BLaER1 (cell line): ENCODE measurements at regions not wholly inside any gene's neighbourhood (a gene's known extent, or its start where the extent isn't known, plus 50 kb on each side); places are given as distances from the start of the nearest gene placed in this dataset.

ENCODE experiments used
- H3K27ac ChIP-seq: shearing (Covaris generic); formaldehyde crosslinking; 2 replicates; pipeline ENCODE4 v1.8.1; 2022
- H3K27me3 ChIP-seq: shearing (Covaris generic); formaldehyde crosslinking; 2 replicates; pipeline ENCODE4 v1.8.1; 2022
- H3K36me3 ChIP-seq: shearing (Covaris generic); formaldehyde crosslinking; 2 replicates; pipeline ENCODE4 v1.8.1; 2022
- H3K4me1 ChIP-seq: shearing (Covaris generic); formaldehyde crosslinking; 2 replicates; pipeline ENCODE4 v1.8.1; 2022
- H3K4me2 ChIP-seq: shearing (Covaris generic); formaldehyde crosslinking; 2 replicates; pipeline ENCODE4 v1.8.1; 2022
- H3K4me3 ChIP-seq: shearing (Covaris generic); formaldehyde crosslinking; 2 replicates; pipeline ENCODE4 v1.8.1; 2022
- H3K9ac ChIP-seq: shearing (Covaris generic); formaldehyde crosslinking; 2 replicates; pipeline ENCODE4 v1.8.1; 2022
- H3K9me3 ChIP-seq: shearing (Covaris generic); formaldehyde crosslinking; 2 replicates; pipeline ENCODE4 v1.8.1; 2022
- H4K20me1 ChIP-seq: shearing (Covaris generic); formaldehyde crosslinking; 2 replicates; pipeline ENCODE4 v1.8.1; 2022
- Cebpa-rat ChIP-seq: shearing (Covaris generic); IDR thresholded peaks from 2 replicates; pipeline ENCODE4 v1.8.1; 2022

GRCh38 chr4:175470131-175470530 is 341.9 kb downstream of the GPM6A start:
- Histone ChIP-seq H3K4me1 (no peaks in the 10 kb centered on the region), H3K27me3 (no peaks in the 10 kb centered on the region), H3K9ac (no peak overlapping the region), H4K20me1 (no peaks in the 10 kb centered on the region), H3K9me3 (peaks cover 10% of the 10 kb centered on the region; the same call in 1 of the 2 replicates), H3K27ac (no peak overlapping the region), H3K4me2 (no peak overlapping the region), H3K36me3 (no peaks in the 10 kb centered on the region), H3K4me3 (no peak overlapping the region)
- TF ChIP-seq Cebpa-rat = no peak

GRCh38 chr4:175480404-175480803 is 331.7 kb downstream of the GPM6A start:
- no peak overlapping the region for H3K4me2 ChIP-seq
- H3K36me3 ChIP-seq = no peaks in the 10 kb centered on the region
- no peaks in the 10 kb centered on the region for H3K4me1 ChIP-seq
- H3K9ac ChIP-seq = no peak overlapping the region
- H4K20me1 ChIP-seq = no peaks in the 10 kb centered on the region
- H3K4me3 ChIP-seq = no peak overlapping the region
- no peaks in the 10 kb centered on the region for H3K9me3 ChIP-seq
- no peak for TF ChIP-seq Cebpa-rat
- no peaks in the 10 kb centered on the region for H3K27me3 ChIP-seq
- H3K27ac ChIP-seq = no peak overlapping the region

DNA sequence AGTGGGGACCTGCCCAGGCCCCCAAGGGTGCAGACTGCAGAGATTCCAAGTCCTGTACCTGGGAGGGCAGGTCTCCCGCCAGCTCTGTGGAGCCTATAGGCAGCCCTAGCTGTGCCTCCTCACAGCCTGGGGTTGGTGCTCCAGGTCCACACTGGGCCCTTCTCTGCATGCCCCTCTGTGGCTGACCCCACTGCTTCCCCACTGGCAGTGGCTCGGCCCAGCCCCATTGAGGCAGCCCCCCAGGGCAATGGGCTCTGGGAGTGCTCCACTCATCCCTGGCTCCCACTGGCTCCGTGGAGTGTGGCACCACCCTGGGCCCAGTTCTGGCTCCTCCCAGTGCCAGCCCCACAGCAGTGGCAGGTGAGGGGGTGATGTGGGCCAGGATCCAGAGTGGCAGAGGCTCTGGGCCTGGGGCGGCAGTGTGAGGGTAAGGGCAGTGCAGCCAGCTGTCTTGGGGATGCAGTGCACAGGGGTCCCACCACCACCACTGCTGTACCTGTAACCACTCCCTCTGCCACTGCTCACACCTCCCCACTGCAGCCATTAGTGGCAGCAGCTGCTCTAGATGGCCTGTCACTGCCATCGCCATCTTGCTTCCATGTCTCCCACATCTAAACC is 312.2 kb downstream of the GPM6A start:
- no peak overlapping the region for H3K9ac ChIP-seq
- H4K20me1 ChIP-seq = no peaks in the 10 kb centered on the region
- H3K27ac ChIP-seq = no peak overlapping the region
- no peaks in the 10 kb centered on the region for H3K36me3 ChIP-seq
- peaks cover 23% of the 10 kb centered on the region for H3K9me3 ChIP-seq
- H3K4me3 ChIP-seq = no peak overlapping the region
- no peak for TF ChIP-seq Cebpa-rat
- H3K4me2 ChIP-seq = no peak overlapping the region
- no peaks in the 10 kb centered on the region for H3K27me3 ChIP-seq
- no peaks in the 10 kb centered on the region for H3K4me1 ChIP-seq

GRCh38 chr4:175504318-175504717 is 307.7 kb downstream of the GPM6A start:
- Histone ChIP-seq H3K36me3 (no peaks in the 10 kb centered on the region), H3K9me3 (peaks cover 9% of the 10 kb centered on the region), H3K4me3 (no peak overlapping the region), H3K9ac (no peak overlapping the region), H4K20me1 (no peaks in the 10 kb centered on the region), H3K27ac (no peak overlapping the region), H3K4me2 (no peak overlapping the region), H3K27me3 (no peaks in the 10 kb centered on the region), H3K4me1 (no peaks in the 10 kb centered on the region)
- TF ChIP-seq Cebpa-rat = no peak

GRCh38 chr4:175509320-175509719 is 302.7 kb downstream of the GPM6A start:
- no peak for TF ChIP-seq Cebpa-rat
- Histone ChIP-seq H3K9ac (no peak overlapping the region), H3K4me1 (no peaks in the 10 kb centered on the region)

DNA sequence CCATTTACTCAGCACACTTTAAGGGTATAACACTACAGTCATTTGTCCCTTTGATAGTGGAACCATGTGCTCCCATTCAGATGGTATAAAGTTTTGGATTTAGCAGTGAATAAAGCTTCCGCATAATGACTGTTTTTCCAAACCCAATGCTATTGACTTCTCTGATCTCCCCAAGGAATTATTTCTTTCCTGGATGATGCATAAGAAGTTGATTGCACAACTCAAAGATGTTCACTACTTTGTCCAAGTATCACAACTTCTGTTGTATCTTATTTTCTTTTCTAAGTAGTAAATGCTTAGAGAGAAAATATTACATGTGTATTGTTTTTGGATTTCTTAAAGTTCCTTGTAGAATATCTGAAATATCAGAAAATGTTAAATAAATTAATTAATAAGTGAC is 300.2 kb downstream of the GPM6A start:
- Histone ChIP-seq H3K4me1 (no peaks in the 10 kb centered on the region), H3K4me2 (no peak overlapping the region), H3K36me3 (no peaks in the 10 kb centered on the region), H3K9me3 (no peaks in the 10 kb centered on the region), H4K20me1 (no peaks in the 10 kb centered on the region), H3K4me3 (no peak overlapping the region), H3K9ac (no peak overlapping the region), H3K27me3 (no peaks in the 10 kb centered on the region), H3K27ac (no peak overlapping the region)
- no peak for TF ChIP-seq Cebpa-rat

More at GRCh38 chr4:175509320-175509719, 302.7 kb downstream of the GPM6A start:
- Histone ChIP-seq H3K36me3 (no peaks in the 10 kb centered on the region), H4K20me1 (no peaks in the 10 kb centered on the region), H3K9me3 (no peaks in the 10 kb centered on the region), H3K27ac (no peak overlapping the region), H3K27me3 (no peaks in the 10 kb centered on the region), H3K4me3 (no peak overlapping the region), H3K4me2 (no peak overlapping the region)

DNA sequence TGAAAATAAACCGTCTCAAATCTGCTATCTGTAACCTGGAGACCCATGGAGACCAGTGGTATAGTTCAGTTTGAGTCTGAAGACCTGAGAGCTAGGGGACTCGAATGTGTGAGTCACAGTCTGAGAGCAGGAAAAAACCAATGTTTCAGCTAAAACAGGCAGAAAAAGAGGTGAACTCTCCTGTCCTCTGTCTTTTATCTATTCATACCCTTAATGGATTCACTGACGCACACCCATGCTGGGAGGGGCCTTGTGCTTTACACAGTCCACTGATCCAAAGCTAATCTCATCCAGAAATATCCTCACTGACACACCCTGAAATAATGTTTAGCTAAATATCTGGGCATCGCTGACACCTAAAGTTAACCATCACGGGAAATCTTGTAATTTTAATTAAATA is 297.9 kb downstream of the GPM6A start:
- no peaks in the 10 kb centered on the region for H3K9me3 ChIP-seq
- H3K9ac ChIP-seq = no peak overlapping the region
- no peaks in the 10 kb centered on the region for H3K4me1 ChIP-seq
- no peak overlapping the region for H3K27ac ChIP-seq
- H4K20me1 ChIP-seq = no peaks in the 10 kb centered on the region
- no peak overlapping the region for H3K4me2 ChIP-seq
- H3K36me3 ChIP-seq = no peaks in the 10 kb centered on the region
- no peaks in the 10 kb centered on the region for H3K27me3 ChIP-seq
- no peak for TF ChIP-seq Cebpa-rat
- no peak overlapping the region for H3K4me3 ChIP-seq

DNA sequence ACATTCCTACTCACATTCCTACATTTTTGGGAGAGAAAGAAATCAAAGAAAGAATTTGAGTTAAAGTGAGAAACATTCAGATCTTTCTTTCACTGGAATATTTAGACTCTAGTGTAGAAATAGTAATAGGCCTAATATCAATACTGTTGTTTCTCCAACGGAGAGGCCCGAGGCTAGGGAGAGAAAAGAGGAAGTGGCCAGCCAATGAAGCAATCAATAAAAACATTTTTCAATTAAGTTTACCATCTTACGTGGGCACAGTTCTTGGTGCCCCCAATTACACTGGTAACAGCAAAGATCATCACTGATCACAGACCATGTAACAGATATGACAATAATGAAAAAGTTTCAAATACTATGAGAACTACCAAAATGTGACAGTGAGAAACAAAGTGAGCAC is 281.4 kb downstream of the GPM6A start:
- Histone ChIP-seq H3K36me3 (no peaks in the 10 kb centered on the region), H3K9me3 (peaks cover 3% of the 10 kb centered on the region; the same call in 1 of the 2 replicates), H3K4me2 (no peak overlapping the region), H3K27me3 (no peaks in the 10 kb centered on the region), H3K4me3 (no peak overlapping the region), H4K20me1 (no peaks in the 10 kb centered on the region), H3K27ac (no peak overlapping the region), H3K4me1 (peaks cover 4% of the 10 kb centered on the region), H3K9ac (no peak overlapping the region)
- TF ChIP-seq Cebpa-rat = no peak

DNA sequence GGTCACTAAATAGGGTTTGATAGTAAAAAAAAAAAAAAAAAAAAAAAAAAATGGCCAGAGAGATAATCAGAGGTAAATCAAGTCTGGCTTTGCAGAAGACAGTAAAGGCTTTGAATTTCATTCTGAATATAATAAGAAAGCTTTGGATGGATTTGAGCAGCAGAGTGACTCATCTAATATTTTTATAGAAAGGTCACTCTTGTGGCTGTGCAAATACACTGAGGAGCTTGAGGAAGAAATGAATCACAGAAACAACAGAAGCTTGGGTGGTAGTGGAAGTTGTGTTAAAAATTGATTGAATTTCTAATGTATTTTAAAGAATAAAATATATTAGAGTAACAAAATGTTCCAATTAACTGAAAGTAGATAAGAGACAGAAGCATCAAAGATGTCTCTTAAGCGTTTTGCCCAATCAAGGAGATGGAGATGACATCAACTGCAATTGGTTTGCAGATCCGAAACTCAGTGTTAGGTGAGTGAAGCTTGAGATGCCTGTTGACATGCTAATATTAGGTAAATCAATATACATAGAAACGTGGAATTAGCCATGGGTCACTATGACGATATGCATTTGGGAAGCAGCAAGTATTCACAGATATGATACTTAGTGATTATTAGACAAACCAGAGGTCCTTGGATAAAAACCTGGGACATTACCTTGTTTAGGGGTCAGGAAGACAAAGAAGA is 280.5 kb downstream of the GPM6A start:
- Histone ChIP-seq H3K36me3 (no peaks in the 10 kb centered on the region), H3K4me1 (no peaks in the 10 kb centered on the region), H3K4me2 (no peak overlapping the region), H4K20me1 (no peaks in the 10 kb centered on the region), H3K27ac (no peak overlapping the region), H3K9me3 (peaks cover 3% of the 10 kb centered on the region; the same call in 1 of the 2 replicates), H3K27me3 (no peaks in the 10 kb centered on the region), H3K9ac (no peak overlapping the region), H3K4me3 (no peak overlapping the region)
- no peak for TF ChIP-seq Cebpa-rat

GRCh38 chr4:175536852-175537453 is 275.1 kb downstream of the GPM6A start:
- no peaks in the 10 kb centered on the region for H3K4me1 ChIP-seq
- no peak overlapping the region for H3K4me2 ChIP-seq
- no peak overlapping the region for H3K27ac ChIP-seq
- no peak overlapping the region for H3K9ac ChIP-seq
- peaks cover 13% of the 10 kb centered on the region; the same call in 1 of the 2 replicates for H3K9me3 ChIP-seq
- no peaks in the 10 kb centered on the region for H3K36me3 ChIP-seq
- no peak overlapping the region for H3K4me3 ChIP-seq
- TF ChIP-seq Cebpa-rat = no peak
- H4K20me1 ChIP-seq = no peaks in the 10 kb centered on the region
- no peaks in the 10 kb centered on the region for H3K27me3 ChIP-seq
